Body of pancreas (tissue), 4 donors: ENCODE measurements at regions not wholly inside any gene's neighbourhood (a gene's known extent, or its start where the extent isn't known, plus 50 kb on each side); places are given as distances from the start of the nearest gene placed in this dataset.
A peak's percentile ranks its signal among the peaks of the same experiment; 100 is the strongest.

Experiments
- ATAC-seq: fragments of 150-250 bp; one replicate; pipeline ENCODE4 v1.9.1; 2016
- DNase-seq, 4 donors: peaks; one replicate each; pipeline ENCODE4 v3.0.0-alpha.2; 2019
- H3K27ac ChIP-seq, 4 donors: fragments of 200-600 bp; sonication (generic); 1 replicate in 3 of 4; 2 replicates in 1 of 4; pipeline versions ENCODE4 v1.5.1 to v1.6.1; 2016 to 2019; ENCODE audit warnings: mild to moderate bottlenecking in 1 of 4, mixed read lengths in 1 of 4, moderate library complexity in 1 of 4
- H3K27me3 ChIP-seq, 2 donors: fragments of 200-600 bp; sonication (generic); one replicate each; pipeline ENCODE4 v1.6.0; 2016; ENCODE audit warnings: mild to moderate bottlenecking in 1 of 2
- H3K36me3 ChIP-seq, 2 donors: fragments of 200-600 bp; sonication (generic); replicated peaks in 1 of 2; 2 replicates each; pipeline ENCODE4 v1.5.1; 2016; ENCODE audit warnings: low read depth in 2 of 2; ENCODE audit not compliant: insufficient read depth in 1 of 2
- H3K4me1 ChIP-seq: fragments of 200-600 bp; sonication (generic); one replicate; pipeline ENCODE4 v1.6.0; 2016
- H3K4me3 ChIP-seq, 2 donors: fragments of 200-600 bp; sonication (generic); 1 replicate in 1 of 2; 2 replicates in 1 of 2; pipeline ENCODE4 v1.5.1; 2016 to 2019
- H3K9me3 ChIP-seq, 3 donors: fragments of 200-600 bp; sonication (generic); 1 replicate in 2 of 3; 2 replicates in 1 of 3; pipeline ENCODE4 v1.5.1; 2016
- CTCF ChIP-seq, 7 experiments: fragments of 450-650 bp in 4 of 7; fragments of 200-600 bp in 3 of 7; sonication (generic) in 3 of 7; IDR thresholded peaks; one replicate each; pipeline ENCODE4 v1.5.1; 2016 to 2019; ENCODE audit warnings: antibody characterized with exemption in 7 of 7
- POLR2A ChIP-seq, 3 donors: fragments of 450-650 bp; IDR thresholded peaks; one replicate each; pipeline ENCODE4 v1.6.1; 2016; ENCODE audit warnings: antibody characterized with exemption in 3 of 3, mild to moderate bottlenecking in 2 of 3
- WGBS, 2 donors: methylation state at CpG; one replicate each; pipeline ENCODE4 v1.1.5; 2017; 5-methylcytosine and 5-hydroxymethylcytosine counted together
- intact Hi-C: fragments of 100-400 bp; cut with DNase I; formaldehyde crosslinking; loops from one replicate; pipeline ENCODE4 v1.15.1; 2023

GRCh38 chr2:156190517-156190916 lies 142.0 kb downstream of the NR4A2 start:
- no peak overlapping the region for H3K27ac ChIP-seq
- no peak for TF ChIP-seq CTCF (IDR thresholded peaks at IDR 0.05)
- TF ChIP-seq POLR2A (IDR thresholded peaks at IDR 0.05): no peak
- H3K9me3 ChIP-seq: no peaks in the 10 kb centered on the region
- intact Hi-C loops: no loop called here
- 8 to 11% methylated on average over 3 of the region's 3 CpGs for WGBS, 2 donors
- H3K4me1 ChIP-seq: peaks cover 19% of the 10 kb centered on the region
- ATAC-seq (peak; percentile 47), DNase-seq (peak in 1 of 4 donors; percentile 46)
- H3K27me3 ChIP-seq: no peaks in the 10 kb centered on the region
- H3K36me3 ChIP-seq: no peaks in the 10 kb centered on the region
- H3K4me3 ChIP-seq: no peak overlapping the region

- H3K27ac ChIP-seq: no peak overlapping the region
- DNase-seq (no peak), ATAC-seq (no peak)
- WGBS, 2 donors: 32 to 39% methylated on average over 3 of the region's 3 CpGs
- intact Hi-C loops: no loop called here
- no peak overlapping the region for H3K4me3 ChIP-seq
- H3K27me3 ChIP-seq: no peaks in the 10 kb centered on the region
- TF ChIP-seq CTCF (IDR thresholded peaks at IDR 0.05) (no peak), POLR2A (IDR thresholded peaks at IDR 0.05) (no peak)
- peaks cover 19% of the 10 kb centered on the region for H3K4me1 ChIP-seq
- H3K36me3 ChIP-seq: no peaks in the 10 kb centered on the region
- H3K9me3 ChIP-seq: no peaks in the 10 kb centered on the region
Observed at GRCh38 chr2:156189584-156189983, 142.9 kb downstream of the NR4A2 start.

- intact Hi-C loops: no loop called here
- no peak for DNase-seq
- peaks cover 19% of the 10 kb centered on the region for H3K4me1 ChIP-seq
- H3K4me3 ChIP-seq: no peak overlapping the region
- H3K27me3 ChIP-seq: no peaks in the 10 kb centered on the region
- no peak for TF ChIP-seq CTCF (IDR thresholded peaks at IDR 0.05)
- no peak for TF ChIP-seq POLR2A (IDR thresholded peaks at IDR 0.05)
- no peaks in the 10 kb centered on the region for H3K9me3 ChIP-seq
- no peaks in the 10 kb centered on the region for H3K36me3 ChIP-seq
- H3K27ac ChIP-seq: no peak overlapping the region
- WGBS, 2 donors: 9 to 25% methylated on average over 6 of the region's 6 CpGs
- no peak for ATAC-seq
Observed at GRCh38 chr2:156189143-156189542, 143.4 kb downstream of the NR4A2 start.

- WGBS, 2 donors: 9 to 17% methylated on average over 2 of the region's 2 CpGs
Observed at GRCh38 chr2:156182132-156182531, 150.4 kb downstream of the NR4A2 start.

More at GRCh38 chr2:156182132-156182531, 150.4 kb downstream of the NR4A2 start:
- ATAC-seq (peak; percentile 99), DNase-seq (peak; percentile 43 to 84 (median 58))
- TF ChIP-seq POLR2A (IDR thresholded peaks at IDR 0.05): peak in 1 of 3 donors; percentile 36
- no peak for TF ChIP-seq CTCF (IDR thresholded peaks at IDR 0.05)
- intact Hi-C loops: no loop called here
- peak overlapping the region; percentile 70 to 82 (median 76) for H3K27ac ChIP-seq
- peaks cover 15% of the 10 kb centered on the region for H3K4me1 ChIP-seq
- H3K4me3 ChIP-seq: no peak overlapping the region
- no peaks in the 10 kb centered on the region for H3K9me3 ChIP-seq
- no peaks in the 10 kb centered on the region for H3K27me3 ChIP-seq
- no peaks in the 10 kb centered on the region for H3K36me3 ChIP-seq
